ENCODE measurements at regions not wholly inside any gene's neighbourhood (a gene's known extent, or its start where the extent isn't known, plus 50 kb on each side); places are given as distances from the start of the nearest gene placed in this dataset.

DNA sequence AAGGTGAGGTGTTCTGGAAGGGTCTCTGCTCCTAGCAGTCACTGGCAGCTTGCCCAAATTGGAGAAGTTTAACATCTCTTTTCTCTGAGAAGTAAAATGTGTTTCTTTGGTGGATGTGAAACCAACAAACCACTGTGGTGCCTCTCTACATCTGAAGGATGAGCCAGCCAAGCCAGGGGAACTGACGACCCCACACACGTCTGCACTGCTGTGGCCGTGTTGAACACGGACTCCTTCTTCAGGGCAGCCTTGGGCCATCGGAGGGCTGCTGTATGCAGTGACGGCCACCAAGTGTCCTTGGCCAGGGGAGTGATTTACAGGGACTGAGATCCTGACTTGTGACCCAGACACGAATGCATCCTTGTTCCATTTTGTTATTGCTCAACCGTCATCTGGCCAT is 207.8 kb downstream of the ACKR3 start:
- TF ChIP-seq, protein P1, sequence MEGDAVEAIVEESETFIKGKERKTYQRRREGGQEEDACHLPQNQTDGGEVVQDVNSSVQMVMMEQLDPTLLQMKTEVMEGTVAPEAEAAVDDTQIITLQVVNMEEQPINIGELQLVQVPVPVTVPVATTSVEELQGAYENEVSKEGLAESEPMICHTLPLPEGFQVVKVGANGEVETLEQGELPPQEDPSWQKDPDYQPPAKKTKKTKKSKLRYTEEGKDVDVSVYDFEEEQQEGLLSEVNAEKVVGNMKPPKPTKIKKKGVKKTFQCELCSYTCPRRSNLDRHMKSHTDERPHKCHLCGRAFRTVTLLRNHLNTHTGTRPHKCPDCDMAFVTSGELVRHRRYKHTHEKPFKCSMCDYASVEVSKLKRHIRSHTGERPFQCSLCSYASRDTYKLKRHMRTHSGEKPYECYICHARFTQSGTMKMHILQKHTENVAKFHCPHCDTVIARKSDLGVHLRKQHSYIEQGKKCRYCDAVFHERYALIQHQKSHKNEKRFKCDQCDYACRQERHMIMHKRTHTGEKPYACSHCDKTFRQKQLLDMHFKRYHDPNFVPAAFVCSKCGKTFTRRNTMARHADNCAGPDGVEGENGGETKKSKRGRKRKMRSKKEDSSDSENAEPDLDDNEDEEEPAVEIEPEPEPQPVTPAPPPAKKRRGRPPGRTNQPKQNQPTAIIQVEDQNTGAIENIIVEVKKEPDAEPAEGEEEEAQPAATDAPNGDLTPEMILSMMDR (IDR thresholded peaks at IDR 0.05) = no peak
- TF ChIP-seq POLR2A (IDR thresholded peaks at IDR 0.05) = no peak
